Uterus (tissue), 2 donors: ENCODE measurements at regions not wholly inside any gene's neighbourhood (a gene's known extent, or its start where the extent isn't known, plus 50 kb on each side); places are given as distances from the start of the nearest gene placed in this dataset.

ENCODE experiments used
- POLR2A ChIP-seq, 2 donors: fragments of 450-650 bp; IDR thresholded peaks; one replicate each; pipeline ENCODE4 v1.6.1; 2016; ENCODE audit warnings: antibody characterized with exemption in 2 of 2, mild to moderate bottlenecking in 1 of 2, moderate library complexity in 1 of 2
- TF ChIP-seq, protein P1 (sequence below), 4 experiments: fragments of 200-600 bp in 2 of 4; fragments of 450-650 bp in 2 of 4; sonication (generic) in 2 of 4; IDR thresholded peaks; one replicate each; pipeline ENCODE4 v1.5.1; 2016 to 2019; ENCODE audit warnings: antibody characterized with exemption in 4 of 4, mild to moderate bottlenecking in 2 of 4, moderate library complexity in 1 of 4

DNA sequence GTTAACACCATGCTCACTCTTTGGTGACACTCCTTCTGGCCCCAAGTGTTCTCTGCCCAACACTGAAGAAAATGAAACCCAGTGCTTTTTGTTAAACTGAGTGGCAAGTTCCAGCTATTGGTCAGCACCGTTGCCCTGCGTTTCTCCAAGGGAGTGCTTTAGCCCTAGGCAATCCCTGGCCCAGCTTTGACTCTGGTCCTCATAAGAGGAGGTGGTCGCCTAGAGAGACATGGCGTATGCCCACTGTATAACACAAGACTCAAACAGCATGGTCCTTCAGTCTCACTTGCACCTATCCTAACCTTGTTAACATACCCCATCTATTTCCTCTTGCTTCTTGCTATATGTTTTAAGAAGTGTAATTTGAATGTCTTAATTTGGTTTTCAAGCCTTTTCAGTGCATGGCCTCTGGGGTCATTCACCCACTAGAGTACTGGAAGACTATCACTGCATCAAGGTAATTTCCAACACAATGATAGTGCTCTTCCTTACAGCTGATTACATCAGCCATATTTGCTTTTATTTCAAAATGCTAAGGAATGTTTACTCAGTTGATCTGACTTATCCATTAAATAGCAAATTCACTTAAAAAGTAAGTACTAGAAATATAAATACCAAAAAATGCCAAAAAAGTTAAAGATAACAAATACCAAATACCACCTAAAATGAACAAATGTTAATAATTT lies 190.5 kb upstream of the SOX21 start:
- no peak for TF ChIP-seq POLR2A (IDR thresholded peaks at IDR 0.05)
- TF ChIP-seq, protein P1, sequence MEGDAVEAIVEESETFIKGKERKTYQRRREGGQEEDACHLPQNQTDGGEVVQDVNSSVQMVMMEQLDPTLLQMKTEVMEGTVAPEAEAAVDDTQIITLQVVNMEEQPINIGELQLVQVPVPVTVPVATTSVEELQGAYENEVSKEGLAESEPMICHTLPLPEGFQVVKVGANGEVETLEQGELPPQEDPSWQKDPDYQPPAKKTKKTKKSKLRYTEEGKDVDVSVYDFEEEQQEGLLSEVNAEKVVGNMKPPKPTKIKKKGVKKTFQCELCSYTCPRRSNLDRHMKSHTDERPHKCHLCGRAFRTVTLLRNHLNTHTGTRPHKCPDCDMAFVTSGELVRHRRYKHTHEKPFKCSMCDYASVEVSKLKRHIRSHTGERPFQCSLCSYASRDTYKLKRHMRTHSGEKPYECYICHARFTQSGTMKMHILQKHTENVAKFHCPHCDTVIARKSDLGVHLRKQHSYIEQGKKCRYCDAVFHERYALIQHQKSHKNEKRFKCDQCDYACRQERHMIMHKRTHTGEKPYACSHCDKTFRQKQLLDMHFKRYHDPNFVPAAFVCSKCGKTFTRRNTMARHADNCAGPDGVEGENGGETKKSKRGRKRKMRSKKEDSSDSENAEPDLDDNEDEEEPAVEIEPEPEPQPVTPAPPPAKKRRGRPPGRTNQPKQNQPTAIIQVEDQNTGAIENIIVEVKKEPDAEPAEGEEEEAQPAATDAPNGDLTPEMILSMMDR (IDR thresholded peaks at IDR 0.05): no peak
